Glutamatergic neuron (in vitro differentiated cells): ENCODE measurements at regions not wholly inside any gene's neighbourhood (a gene's known extent, or its start where the extent isn't known, plus 50 kb on each side); places are given as distances from the start of the nearest gene placed in this dataset.

Experiments
- DNase-seq: peaks from one replicate; pipeline ENCODE4 v3.0.0; 2022
- H3K27ac Mint-ChIP-seq: one replicate; pipeline ENCODE4 v1.8.0; 2020; ENCODE audit warnings: mild to moderate bottlenecking, mixed read lengths, inconsistent platforms; ENCODE audit not compliant: unreplicated experiment
- H3K27me3 Mint-ChIP-seq: one replicate; pipeline ENCODE4 v1.8.0; 2020; ENCODE audit warnings: mild to moderate bottlenecking, moderate library complexity, mixed read lengths, inconsistent platforms; ENCODE audit not compliant: unreplicated experiment
- H3K36me3 Mint-ChIP-seq: one replicate; pipeline ENCODE4 v1.8.0; 2020; ENCODE audit warnings: mild to moderate bottlenecking, mixed read lengths, inconsistent platforms; ENCODE audit not compliant: unreplicated experiment
- H3K4me1 Mint-ChIP-seq: one replicate; pipeline ENCODE4 v1.8.0; 2020; ENCODE audit warnings: mild to moderate bottlenecking, low read depth, mixed read lengths, inconsistent platforms; ENCODE audit not compliant: unreplicated experiment
- H3K4me3 Mint-ChIP-seq: one replicate; pipeline ENCODE4 v1.8.0; 2020; ENCODE audit warnings: mild to moderate bottlenecking, mixed read lengths, inconsistent platforms; ENCODE audit not compliant: unreplicated experiment
- H3K9me3 Mint-ChIP-seq: one replicate; pipeline ENCODE4 v1.8.0; 2020; ENCODE audit warnings: mild to moderate bottlenecking, moderate library complexity, mixed read lengths, inconsistent platforms; ENCODE audit not compliant: unreplicated experiment
- TF ChIP-seq, protein P1 (sequence below): fragments of 200-600 bp; sonication (generic); IDR thresholded peaks from one replicate; pipeline ENCODE4 v1.5.0; 2021; ENCODE audit not compliant: partially characterized antibody, unreplicated experiment

DNA sequence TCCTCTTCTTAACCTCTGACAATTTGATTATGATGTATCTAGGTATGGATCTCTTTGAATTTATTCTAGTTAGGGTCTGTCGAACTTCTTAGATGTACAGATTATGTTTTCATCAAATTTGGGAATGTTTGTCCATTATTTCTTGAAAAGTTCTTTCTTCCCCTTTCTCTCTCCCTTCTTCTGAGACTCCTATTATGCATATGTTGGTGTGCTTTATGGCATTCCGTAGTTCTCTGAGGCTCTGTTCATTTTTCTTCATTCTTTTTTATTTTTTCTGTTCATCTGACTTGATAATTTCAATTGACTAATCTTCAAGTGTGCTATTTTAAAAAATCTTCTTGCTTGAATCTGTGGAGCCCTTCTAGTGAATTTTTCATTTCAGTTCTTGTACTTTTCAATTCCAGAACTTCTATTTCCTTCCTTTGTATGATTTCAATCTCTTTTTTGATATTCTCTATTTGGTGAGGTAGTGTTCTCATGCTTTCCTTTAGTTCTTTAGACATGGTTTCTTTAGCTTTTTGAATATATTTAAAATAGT, 79.8 kb downstream of the TMEM270 start:
- DNase-seq = no peak
- Mint-ChIP-seq H3K36me3 (peaks cover 9% of the 10 kb centered on the region), H3K27me3 (no peaks in the 10 kb centered on the region), H3K27ac (no peak overlapping the region), H3K4me1 (no peaks in the 10 kb centered on the region), H3K4me3 (no peak overlapping the region), H3K9me3 (peaks cover 10% of the 10 kb centered on the region)
- TF ChIP-seq, protein P1, sequence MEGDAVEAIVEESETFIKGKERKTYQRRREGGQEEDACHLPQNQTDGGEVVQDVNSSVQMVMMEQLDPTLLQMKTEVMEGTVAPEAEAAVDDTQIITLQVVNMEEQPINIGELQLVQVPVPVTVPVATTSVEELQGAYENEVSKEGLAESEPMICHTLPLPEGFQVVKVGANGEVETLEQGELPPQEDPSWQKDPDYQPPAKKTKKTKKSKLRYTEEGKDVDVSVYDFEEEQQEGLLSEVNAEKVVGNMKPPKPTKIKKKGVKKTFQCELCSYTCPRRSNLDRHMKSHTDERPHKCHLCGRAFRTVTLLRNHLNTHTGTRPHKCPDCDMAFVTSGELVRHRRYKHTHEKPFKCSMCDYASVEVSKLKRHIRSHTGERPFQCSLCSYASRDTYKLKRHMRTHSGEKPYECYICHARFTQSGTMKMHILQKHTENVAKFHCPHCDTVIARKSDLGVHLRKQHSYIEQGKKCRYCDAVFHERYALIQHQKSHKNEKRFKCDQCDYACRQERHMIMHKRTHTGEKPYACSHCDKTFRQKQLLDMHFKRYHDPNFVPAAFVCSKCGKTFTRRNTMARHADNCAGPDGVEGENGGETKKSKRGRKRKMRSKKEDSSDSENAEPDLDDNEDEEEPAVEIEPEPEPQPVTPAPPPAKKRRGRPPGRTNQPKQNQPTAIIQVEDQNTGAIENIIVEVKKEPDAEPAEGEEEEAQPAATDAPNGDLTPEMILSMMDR = no peak

DNA sequence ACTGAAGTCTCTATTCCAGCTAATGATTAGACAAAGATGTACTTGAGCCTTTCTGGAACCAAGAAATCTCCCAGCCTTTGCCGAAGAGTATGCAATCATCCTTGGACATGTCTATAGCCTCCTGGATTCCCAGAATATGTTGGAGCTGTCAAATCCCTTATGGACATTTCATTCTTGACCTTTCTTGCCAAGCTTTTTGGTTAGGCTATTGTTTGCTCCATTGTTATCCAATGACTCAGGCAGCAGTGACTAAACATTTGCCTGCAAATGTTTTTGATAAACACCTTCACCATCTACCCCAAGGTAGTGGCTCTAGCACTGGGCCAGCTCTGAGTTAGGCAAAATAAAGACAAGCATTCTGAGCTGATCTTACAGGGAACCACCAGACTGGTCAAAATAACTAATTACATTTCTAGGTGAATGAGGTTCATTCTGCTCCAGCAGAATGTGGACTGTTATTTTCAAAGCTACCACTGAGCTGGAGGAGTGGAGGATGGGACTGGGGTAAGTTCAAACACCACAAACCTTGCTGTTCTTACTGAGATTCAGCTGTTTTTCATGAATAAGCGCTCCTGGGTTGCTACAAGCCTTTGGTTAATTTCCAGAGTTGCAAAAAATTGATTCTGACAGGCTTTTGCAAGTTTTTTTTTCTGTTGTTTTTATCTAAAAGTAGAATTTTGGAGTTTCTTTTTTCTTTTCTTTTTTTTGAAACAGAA, 81.0 kb downstream of the TMEM270 start:
- TF ChIP-seq, protein P1 = no peak
- Mint-ChIP-seq H3K4me3 (no peak overlapping the region), H3K4me1 (no peaks in the 10 kb centered on the region), H3K36me3 (peaks cover 9% of the 10 kb centered on the region), H3K9me3 (peaks cover 10% of the 10 kb centered on the region), H3K27ac (no peak overlapping the region), H3K27me3 (no peaks in the 10 kb centered on the region)
- DNase-seq = no peak

DNA sequence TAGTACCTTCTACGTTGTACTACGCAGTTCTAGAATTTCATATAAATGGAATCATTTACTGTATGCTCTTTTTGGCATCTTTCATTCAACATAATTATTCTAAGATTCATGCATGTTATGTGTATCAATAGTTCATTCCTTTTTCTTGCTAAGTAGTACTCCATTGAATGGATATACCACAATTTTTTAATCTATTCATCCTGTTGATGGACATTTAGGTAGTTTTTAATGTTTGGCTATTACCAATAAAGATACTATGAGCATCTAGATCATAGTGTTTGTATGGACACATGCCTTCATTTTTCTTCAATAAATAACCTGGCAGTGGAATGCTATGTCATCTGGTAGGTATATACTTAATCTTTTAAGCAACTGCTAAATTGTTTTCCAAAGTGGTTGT, 83.0 kb upstream of the ELN start:
- peaks cover 13% of the 10 kb centered on the region for H3K9me3 Mint-ChIP-seq
- no peak overlapping the region for H3K4me3 Mint-ChIP-seq
- H3K27me3 Mint-ChIP-seq = no peaks in the 10 kb centered on the region
- no peak overlapping the region for H3K27ac Mint-ChIP-seq
- TF ChIP-seq, protein P1 = no peak
- no peaks in the 10 kb centered on the region for H3K4me1 Mint-ChIP-seq
- DNase-seq = no peak
- H3K36me3 Mint-ChIP-seq = peaks cover 9% of the 10 kb centered on the region

DNA sequence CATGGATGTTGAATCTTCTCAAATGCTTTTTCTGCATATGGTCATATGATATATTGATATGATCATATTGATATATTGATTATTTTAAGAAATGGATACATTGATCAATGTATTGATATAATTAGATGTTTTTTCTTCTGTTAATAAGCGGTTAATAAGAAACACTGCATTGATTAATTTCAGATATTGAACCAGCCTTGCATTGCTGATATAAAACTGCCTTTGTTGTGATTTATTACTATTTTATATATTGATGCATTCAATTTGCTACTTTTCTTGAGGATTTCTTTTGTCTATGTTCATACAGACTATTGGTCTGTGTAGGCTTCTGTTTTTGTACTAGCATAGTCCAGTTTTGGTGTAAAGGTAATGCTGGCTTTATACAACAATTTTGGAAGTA, 79.7 kb upstream of the ELN start:
- Mint-ChIP-seq H3K27ac (no peak overlapping the region), H3K4me3 (no peak overlapping the region), H3K4me1 (no peaks in the 10 kb centered on the region), H3K9me3 (peaks cover 3% of the 10 kb centered on the region), H3K27me3 (no peaks in the 10 kb centered on the region), H3K36me3 (no peaks in the 10 kb centered on the region)
- DNase-seq = no peak
- TF ChIP-seq, protein P1 = no peak

DNA sequence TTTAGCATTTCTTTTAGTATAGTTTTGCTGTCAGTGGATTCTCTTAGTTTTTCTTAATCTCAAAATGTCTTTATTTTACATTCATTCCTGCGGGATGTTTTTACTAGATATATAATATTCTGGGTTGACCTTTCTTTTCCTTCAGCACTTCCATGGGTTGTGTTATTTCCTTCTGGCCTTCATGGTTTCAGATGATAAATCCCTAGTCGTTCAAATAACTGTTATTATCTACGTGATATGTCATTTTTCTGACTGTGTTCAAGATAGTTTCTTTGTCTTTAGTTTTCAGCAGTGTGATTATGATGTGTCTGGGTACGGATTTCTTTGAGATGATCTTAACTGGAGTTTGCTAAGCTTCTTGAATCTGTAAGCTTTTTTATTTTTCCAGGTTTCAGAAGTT, 75.7 kb upstream of the ELN start:
- Mint-ChIP-seq H3K4me1 (no peaks in the 10 kb centered on the region), H3K9me3 (peaks cover 3% of the 10 kb centered on the region), H3K36me3 (no peaks in the 10 kb centered on the region), H3K27me3 (no peaks in the 10 kb centered on the region), H3K27ac (no peak overlapping the region), H3K4me3 (no peak overlapping the region)
- DNase-seq = no peak
- TF ChIP-seq, protein P1 = no peak
